GM12891 (cell line): ENCODE measurements at regions not wholly inside any gene's neighbourhood (a gene's known extent, or its start where the extent isn't known, plus 50 kb on each side); places are given as distances from the start of the nearest gene placed in this dataset.

Experiments used
- POLR2A ChIP-seq: IDR thresholded peaks from 2 replicates; pipeline ENCODE4 v1.6.1; 2011; ENCODE audit warnings: low read depth, low read length, control low read depth
- POLR2AphosphoS5 ChIP-seq: IDR thresholded peaks from 2 replicates; pipeline ENCODE4 v1.6.1; 2011; ENCODE audit warnings: low read depth, low read length, control low read depth

DNA sequence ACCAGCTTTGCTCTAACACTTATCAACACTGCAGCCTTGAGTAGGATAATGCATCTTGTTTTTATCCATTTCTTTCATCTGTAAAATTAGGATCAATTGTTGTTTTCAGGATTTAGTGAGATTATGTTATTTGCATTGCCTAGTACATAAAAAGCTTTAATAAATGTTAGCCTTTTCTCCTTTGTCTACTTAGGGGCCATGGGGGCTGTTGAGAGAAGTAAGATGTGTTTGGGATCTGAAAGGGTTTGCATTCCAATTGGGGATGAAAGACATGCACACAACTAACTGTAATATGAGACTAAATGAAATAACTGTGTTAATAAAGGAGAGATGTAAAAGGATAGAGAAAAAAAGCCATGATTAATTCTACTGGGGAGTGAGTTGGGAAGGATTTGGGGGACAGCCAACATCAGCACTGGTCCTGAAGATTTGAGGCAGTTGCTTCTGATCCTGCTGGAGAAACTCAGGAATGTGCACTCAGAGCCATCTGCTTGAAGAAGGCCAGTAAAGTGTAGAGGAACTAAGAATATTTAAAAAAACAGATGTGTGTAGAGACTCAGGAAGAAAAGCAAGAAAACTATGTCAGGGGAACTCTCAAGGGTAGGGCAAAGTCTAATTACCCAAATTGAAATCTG lies 236.3 kb downstream of the OLFM4 start:
- TF ChIP-seq POLR2A (no peak), POLR2AphosphoS5 (no peak)
